Activated T-helper 1 cell treated with Interleukin-2 at 50 U/mL for 16 hours (primary cell): ENCODE measurements at regions not wholly inside any gene's neighbourhood (a gene's known extent, or its start where the extent isn't known, plus 50 kb on each side); places are given as distances from the start of the nearest gene placed in this dataset.

ENCODE experiments used
- DNase-seq: peaks from one replicate; pipeline ENCODE4 v3.0.0-alpha.2; 2020; ENCODE audit warnings: low read depth

DNA sequence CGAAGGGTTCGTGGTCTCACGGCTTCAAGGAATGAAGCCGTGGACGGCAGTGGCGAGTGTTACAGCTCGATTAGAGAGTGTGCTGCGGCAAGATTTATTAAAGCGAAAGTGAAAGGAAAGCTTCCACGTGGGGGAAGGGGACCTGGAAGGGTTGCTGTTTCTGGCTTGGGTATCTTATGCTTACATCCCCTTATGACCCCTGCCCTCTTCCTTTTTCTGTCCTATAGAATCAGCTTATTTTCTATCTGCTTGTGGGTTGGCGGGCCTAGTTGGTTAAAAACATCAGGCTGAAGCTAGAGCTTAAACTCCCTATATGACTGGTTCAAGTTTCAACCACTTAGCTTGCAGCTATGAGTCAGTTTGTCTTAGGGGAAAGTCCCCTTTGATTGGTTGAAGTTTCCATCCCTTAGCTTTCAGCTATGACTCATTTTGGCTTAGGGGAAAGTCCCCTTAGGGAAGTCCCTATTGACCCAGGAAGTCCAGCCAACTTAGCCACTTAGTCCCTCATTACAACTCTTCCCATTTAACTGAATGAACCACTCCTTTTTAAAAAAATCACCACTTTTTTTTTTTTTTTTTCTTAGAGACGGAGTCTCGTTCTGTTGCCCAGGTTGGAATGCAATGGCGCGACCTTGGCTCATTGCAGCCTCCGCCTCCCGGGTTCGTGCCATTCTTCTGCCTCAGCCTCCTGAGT, 1494.7 kb upstream of the TMEM132C start:
- DNase-seq = peak; percentile 14

DNA sequence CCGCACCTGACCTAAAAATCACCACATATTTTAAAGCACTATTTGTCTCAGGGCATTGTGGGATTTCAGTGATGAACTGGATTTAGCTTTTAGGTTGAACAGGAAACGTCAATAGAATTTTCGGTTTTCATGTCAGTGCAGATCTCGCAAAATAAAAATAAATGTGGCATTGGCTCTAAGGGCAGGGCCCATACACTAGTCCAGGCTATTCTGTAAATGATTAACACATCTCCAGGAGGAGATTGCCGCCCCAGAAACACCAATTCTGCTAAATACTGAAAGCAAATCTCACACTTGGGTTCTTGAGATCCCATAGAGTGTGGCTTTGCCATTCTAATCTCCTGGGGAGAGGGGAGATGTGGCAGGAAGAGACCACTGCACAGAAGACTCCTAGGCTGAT, 1494.0 kb upstream of the TMEM132C start:
- DNase-seq = no peak

DNA sequence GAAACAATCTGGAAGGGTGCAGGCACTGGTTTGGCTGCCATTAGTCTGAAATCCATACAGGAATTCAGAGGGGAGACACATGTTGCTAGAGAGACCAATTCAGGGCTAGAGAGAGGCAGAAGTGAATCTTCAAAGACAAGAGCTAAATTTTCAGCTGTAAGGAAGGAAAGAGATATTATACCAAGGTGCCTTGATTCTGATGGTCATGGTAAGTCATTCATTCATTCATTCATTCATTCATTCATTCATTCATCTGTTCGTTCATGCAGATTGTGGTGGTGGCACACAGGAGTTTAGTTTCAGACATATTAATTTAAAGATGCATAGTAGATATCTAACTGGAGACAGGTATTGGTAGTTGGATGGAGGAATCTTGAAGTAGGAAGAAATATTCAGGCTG, 1493.5 kb upstream of the TMEM132C start:
- no peak for DNase-seq

DNA sequence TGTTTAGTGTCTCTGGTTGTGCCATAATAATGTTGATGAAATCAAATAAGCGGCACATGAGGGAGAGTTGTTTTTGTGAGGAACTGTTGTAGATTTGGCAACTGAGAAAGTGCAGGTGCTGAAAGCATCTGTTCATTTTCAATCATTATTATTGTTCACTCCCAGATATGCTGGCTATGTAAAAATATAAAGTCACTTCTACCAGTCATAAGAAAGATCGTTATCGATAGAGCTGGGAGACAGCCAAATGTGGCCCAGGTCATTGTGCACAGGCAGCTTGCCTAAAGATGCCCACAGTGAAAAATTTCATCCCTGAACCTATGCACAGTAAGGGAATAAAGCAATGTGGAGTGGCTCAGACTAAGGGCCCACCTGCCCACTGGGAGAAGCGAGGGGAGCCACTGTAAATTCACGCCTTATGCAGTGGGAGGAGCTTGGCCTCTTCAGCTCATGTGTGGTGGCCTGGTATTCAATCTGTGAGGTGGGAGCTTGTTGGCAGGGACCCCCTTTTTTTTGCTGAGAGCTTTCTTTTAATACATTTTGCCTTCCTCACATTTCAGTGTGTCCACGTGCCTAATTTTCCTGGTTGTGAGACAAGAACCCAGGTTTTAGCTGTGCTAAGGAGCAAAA, 1490.8 kb upstream of the TMEM132C start:
- DNase-seq = no peak

DNA sequence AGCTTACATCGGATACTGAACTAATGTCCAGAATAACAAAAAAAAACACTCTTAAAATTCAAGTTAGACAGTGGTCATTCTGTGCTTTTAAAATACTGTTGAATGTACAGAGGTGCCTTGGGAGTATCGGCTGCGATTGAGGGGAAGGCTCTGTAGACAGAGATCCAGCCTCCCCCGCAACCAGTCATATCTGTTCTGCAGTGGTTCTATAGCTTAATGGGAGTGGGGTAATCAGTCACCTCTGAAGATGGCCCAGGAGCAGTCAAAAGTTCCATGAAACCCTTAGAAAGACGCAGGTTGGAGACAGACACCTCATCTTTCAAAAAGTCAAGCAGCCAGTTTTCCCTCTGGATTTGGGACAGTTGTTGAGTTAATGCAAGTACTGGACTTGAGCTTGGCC, 1486.6 kb upstream of the TMEM132C start:
- DNase-seq = no peak

DNA sequence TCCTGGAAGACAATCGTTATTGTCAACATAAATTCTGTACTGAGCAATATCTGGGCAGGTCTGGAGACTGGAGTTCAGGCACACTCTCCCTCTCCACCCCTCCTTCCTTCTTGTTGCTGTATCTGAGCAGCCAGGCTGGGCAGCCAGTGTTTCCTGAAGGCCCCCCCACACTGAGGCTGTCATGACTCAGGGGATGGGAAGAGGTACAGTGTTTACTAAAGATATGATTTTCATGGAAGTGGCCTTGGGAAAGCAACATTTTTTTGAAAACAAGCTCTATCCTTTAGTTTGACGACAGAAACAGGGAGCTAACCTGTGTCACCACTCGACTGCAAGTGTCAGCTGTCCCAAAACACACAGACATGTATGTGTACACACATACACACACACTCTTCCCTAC, 1485.4 kb upstream of the TMEM132C start:
- DNase-seq = no peak

DNA sequence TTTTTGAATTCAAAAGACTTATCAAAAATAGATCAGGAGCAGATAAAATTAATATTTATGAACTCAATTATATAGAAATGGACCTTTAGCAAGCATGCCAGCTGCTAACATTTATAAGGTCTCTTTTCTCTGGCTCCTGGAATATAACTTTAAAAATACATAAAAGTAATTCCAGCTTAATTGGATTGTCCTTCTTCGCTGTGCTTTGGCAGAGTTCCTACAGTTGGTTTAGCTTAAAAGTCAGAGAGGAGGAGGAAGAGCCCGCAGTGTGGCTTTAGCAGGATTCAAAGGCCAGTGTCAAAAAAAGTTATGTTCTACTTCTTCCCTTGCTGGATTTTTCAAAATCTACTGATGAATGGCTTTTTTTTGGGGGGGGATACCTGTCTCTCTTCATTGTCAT, 1484.9 kb upstream of the TMEM132C start:
- DNase-seq = no peak

DNA sequence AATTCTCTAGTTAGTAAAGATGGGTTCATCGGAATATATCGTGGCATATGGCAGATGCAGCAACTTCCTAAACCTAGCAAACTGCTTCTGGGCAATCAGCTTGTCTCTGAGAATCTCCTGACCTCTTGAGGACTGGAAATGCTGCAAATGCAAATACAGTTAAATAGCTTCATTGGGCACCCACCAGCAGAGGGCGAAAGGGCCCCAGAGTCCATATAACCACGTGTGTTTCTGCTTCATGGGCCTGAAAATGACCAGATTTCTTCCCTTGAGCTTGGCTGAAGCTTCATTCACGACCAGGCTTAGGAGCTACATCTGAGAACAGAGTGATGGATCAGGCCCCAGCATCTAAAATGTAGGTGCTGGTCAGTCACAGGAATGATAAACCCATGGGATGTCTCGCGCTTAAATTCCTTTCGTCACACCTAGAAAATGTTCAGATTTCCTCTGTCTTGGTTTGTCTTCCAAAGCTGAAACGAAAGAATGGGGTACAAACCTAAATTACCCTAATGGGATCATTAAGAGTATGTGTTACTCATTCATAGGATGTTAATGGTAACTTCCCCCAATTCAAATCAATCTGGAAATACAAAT, 1482.5 kb upstream of the TMEM132C start:
- no peak for DNase-seq

DNA sequence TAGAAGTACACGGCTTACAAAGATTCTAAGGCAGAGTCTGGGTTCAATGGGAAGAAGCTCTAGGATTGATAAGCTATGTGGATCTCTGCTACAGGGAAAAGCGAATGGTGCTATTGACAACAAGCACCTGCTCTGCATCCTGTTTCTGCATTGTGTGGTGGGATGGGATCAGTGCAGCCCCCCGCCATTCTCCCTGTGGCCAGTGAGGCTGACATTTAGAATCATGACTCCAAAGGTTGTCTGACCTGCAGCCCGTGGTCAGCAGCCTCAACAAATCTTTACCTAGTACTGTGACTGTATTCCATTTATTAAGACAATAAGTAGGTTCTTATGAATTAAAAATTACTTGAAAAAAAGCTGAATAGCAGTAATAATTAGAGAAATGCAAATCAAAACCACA, 1477.0 kb upstream of the TMEM132C start:
- DNase-seq = no peak

DNA sequence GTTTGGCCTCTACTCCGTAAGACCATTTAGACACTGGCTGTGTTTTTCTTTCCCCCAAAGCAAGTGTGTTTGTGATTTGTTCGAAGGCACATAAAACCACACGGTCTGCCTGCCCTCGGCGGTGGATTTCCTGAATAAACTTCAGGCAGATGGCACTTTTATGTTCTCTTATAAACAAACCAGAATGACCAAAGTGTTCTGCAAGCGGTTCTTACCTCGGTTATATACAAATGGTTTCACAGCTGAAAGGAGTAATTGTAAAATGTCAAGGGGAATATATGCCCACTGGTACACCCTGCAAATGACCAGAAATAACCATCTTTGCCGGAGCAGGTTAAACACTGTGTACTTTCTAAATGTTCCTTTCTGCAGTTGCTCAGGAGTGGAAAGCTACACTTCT, 1475.8 kb upstream of the TMEM132C start:
- DNase-seq = no peak

DNA sequence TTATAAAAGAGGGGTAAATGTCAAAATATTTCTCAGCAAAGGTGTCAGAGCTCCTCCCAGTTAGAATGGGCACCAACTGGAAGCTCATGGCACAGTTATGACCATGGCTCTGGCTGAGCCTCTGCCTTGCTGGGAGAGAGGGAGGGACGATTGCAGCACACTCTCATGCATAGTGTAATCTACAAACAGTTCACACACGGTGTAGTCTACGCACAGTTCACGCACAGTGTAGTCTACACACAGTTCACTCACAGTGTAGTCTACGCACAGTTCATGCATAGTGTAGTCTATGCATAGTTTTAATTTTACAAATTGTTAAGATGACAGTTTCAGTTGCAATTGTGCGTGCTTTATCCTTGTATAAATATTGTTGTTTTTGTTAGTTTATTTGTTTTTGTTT, 1474.6 kb upstream of the TMEM132C start:
- DNase-seq = no peak

DNA sequence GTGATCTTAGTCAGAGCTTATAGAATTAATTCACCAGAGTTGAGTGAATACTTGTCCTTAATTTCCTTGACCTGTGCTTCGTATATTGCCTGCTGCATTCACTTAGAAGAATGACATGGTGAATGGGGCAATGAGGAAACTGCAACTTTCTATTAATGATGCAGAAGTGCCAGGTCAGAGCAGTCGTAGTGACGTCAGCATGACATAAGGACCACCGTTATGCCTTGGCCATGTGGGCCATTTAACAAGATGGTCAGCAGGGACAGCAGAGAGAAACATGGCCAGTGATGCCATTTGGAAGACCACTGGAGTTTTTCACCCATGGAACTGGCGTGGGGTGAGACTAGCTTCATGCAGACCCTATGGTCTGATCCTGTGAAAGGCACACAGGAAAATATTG, 1469.4 kb upstream of the TMEM132C start:
- no peak for DNase-seq

DNA sequence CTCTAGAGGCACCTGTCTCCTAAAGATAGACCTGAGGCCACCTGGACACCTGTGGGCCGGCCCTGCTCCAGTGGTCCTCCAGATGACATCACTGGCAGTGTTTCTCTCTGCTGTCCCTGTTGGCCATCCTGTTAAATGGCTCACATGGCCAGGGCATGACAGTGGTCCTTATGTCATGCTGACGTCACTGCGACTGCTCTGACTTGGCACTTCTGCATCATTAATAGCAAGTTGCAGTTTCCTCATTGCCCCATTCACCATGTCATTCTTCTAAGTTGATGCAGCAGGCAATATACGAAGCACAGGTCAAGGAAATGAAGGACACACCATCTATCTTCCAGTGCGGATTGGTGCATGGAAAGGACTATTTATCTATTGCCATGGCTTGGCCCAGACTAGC, 1468.5 kb upstream of the TMEM132C start:
- no peak for DNase-seq

DNA sequence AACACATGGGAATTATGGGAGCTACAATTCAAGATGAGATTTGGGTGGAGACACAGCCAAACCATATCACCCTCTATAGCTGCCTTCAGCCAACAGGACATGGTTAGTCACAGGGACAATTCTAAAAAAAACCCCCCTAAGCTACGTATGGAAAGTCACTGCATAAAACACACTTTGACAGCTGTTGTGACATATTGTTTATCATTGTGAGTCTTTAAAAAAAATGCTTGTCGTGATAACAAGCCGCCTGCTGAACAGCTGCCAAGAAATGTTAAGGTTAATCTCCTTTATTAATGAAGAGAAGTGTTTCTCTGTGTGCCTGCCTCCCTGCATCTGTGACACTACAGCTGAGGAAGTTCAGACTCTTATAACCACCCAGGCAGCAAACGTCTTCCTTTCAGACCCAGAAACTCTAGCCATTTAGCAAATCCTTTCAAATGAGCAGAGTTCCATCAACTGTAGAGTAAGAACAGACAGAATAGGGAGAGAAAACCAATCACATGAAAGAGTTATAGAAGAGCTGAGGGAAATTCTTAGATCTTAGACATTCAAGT, 1459.6 kb upstream of the TMEM132C start:
- DNase-seq = no peak

DNA sequence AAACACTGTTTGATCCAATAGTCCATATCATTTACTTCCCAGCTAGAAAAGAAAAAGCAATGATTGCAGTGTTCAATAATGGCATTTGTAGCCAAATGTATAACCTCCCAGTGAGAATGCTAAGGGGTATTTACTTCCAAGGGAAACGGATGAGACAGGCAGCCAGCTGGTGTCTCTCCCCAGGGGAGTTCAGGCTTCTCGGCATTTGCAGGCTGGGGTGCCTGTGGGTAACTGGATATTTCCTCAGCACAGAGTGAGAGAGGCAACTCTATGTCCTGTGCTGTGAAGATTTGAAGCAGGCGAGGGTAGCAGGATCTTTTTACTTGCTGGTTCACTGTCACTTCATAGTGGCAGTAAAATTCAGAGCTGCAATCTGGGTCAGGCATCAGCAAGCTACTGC, 1455.6 kb upstream of the TMEM132C start:
- DNase-seq = no peak

DNA sequence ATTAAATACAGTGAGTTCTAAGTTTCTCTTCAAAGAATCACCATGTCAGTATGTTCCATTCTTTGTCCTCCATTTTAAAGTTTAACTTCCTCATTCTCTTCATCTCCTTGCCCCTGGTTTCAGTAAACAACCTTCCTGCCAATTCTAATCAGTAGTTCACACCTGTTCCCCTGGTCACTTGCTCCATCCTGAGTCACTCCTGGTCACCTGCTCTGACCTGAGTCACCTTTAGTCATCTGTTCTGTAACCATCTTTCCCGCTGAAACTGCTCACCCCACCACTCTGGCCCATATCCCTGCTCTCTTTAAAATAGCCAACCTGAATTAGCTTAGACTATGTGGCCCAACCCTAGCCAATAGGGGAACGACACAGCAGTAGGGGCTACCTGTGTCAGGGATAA, 1447.4 kb upstream of the TMEM132C start:
- no peak for DNase-seq

DNA sequence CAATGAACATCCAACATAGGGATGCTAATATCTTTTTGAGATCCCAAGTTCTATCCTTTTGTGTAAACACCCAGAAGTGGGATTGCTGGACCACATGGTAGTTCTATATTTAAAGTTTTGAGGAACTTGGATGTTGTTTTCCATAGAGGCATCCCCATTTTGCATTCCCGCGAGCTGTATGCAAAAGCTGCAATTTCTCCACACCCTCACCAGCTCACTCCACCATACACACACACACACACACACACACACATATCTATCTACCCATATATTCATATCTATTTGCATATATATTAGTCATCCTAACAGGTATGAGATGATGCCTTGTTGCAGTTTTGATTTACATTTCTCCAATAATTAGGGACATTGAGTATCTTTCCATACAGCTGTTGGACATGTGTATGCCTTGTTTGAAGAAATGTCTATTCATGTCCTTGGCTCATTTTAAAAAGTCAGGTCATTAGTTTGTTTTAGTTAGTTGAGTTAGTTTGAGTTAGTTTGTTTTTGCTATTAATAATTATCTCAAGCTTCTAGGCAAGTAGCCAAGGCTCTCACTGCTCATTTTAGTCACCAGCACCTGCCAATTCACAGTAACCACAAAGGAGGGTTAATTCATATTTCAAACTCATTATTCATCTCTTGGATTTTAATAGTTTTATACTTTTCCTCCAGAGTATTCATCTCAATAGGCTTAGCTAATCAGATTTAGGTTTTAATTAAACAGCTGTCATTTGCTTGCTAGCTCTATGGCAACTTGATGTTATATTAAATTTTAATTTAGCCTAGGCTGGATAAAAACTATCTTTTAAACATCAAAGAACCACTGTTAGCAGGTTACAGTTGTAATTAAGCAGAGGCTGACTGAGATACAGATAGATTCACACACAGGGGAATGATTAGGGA, 1435.9 kb upstream of the TMEM132C start:
- no peak for DNase-seq

DNA sequence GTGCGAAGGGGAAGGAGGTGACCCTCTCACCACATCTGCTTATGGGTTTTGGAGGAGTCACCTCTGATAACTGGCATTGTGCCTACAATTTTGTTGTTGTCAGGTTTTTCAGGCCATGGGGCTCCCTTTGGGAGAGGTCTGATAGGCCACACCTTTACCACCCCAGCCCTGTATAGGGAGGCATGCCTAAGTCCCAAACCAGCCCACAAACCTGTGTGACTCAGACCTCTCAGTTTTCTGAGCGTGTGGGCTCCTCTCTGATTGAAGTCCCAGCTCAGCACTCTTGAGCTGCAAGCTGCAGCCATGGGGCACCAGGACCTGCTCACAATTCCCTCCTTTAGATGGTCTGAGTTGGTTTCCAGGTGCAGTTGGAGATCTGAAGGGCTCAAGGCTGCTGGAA, 1429.3 kb upstream of the TMEM132C start:
- DNase-seq = no peak

DNA sequence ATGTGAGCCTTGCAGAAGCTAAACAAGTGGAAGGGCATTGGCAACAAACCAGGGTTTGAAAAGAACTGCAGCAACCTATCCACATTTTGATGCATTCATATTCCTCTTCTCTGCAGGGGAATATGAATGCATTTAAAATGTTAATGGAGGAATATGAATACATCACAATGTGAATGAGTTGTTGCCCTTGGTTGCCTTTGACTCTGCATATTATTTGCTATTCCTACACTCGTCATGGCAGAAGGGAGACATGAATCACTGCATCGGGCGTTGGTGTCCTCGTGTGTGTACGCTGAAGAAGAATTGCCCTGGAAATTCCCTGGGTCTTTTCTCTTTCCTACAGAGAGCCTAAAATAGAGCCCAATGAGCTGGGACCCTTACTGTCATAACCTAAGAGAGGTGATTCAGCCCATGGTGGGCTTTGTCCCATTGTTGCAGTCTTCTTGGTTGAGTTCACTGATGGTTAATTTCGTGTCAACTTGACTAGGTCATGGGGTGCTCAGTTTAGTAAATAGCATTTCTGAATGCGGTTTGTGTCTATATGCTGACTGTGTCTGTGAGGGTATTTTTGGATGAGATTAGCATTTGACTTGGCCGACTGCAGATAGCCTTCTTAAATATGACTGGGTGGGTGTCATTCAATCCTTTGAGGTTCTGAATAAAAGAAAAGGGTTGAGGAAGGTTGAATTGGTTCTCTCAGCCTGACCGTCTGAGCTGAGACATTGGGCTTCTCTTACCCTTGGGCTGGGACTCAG, 1422.9 kb upstream of the TMEM132C start:
- DNase-seq = no peak

DNA sequence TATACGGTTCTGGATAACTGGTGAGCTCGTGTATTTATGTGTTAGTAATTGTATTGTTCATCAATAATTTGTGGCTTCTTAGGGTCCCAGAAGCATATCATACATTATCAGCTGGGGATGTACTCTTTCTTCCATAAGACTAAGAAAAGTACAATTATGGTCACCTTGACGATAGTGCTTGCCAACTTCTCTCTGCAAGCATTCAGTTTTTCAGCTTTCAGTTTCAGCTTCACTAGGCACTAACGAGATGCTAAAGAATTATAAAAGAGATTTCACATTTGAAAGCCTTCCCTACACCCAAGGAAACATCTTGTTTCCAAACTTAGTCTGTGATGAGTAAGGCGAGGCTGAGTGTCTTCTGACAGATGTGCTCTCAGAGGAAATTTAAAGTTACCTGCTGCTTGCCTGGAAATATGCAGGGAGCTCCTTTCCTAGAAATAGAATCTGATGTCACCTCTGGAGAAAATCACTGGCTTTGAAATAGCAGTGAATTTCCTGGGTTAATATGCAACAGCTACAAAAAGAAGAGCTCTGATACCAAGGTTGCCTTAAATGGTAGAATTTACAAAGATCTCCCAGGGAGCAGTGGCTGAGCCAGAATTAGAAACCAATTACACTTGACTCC, 1419.9 kb upstream of the TMEM132C start:
- no peak for DNase-seq

DNA sequence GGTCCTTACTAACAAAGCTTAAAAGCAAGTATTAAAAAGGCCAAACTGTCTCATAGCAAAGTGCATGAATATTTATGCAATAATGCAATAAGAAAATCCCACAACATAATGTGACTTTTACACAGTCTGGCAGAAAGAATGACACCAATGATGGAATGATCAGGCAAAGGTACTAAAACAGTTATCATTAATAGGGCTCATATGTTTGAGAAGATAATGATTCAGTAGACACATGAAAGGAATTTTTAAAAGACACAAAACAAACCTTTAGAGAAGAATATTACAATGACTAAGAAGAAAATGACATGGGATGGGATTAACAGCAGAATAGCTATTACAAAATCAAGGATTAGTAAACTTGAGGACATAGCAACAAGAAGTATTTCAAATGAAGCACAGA, 1411.2 kb upstream of the TMEM132C start:
- DNase-seq = no peak
